Heart right ventricle (tissue), 16 donors: ENCODE measurements at regions not wholly inside any gene's neighbourhood (a gene's known extent, or its start where the extent isn't known, plus 50 kb on each side); places are given as distances from the start of the nearest gene placed in this dataset.

Source experiments
- ATAC-seq, 8 donors: fragments of 200-7000 bp; cut with Tn5 transposase; one replicate each; pipeline ENCODE4 v1.9.1; 2020; ENCODE audit warnings: mild to moderate bottlenecking in 8 of 8, moderate library complexity in 8 of 8, moderate number of reproducible peaks in 1 of 8
- DNase-seq, 2 donors: peaks; one replicate each; pipeline ENCODE4 v3.0.0-alpha.2; 2020
- H3K27ac ChIP-seq, 10 donors: fragments of 200-600 bp; sonication (generic) in 2 of 10; one replicate each; pipeline versions ENCODE4 v1.5.0 to v1.8.0; 2020 to 2022; ENCODE audit warnings: mild to moderate bottlenecking in 3 of 10
- H3K27me3 ChIP-seq, 7 donors: fragments of 200-600 bp; one replicate each; pipeline ENCODE4 v1.8.0; 2021 to 2022; ENCODE audit warnings: mild to moderate bottlenecking in 2 of 7
- H3K36me3 ChIP-seq, 9 donors: fragments of 200-600 bp; sonication (generic) in 1 of 9; one replicate each; pipeline versions ENCODE4 v1.5.0 to v1.8.0; 2020 to 2022; ENCODE audit warnings: mild to moderate bottlenecking in 2 of 9
- H3K4me1 ChIP-seq, 9 donors: fragments of 200-600 bp; sonication (generic) in 1 of 9; one replicate each; pipeline versions ENCODE4 v1.5.0 to v1.8.0; 2020 to 2022; ENCODE audit warnings: mild to moderate bottlenecking in 4 of 9
- H3K4me3 ChIP-seq, 10 donors: fragments of 200-600 bp; sonication (generic) in 2 of 10; one replicate each; pipeline versions ENCODE4 v1.5.0 to v1.8.0; 2020 to 2022; ENCODE audit warnings: mild to moderate bottlenecking in 7 of 10, moderate library complexity in 2 of 10
- H3K9me3 ChIP-seq, 11 donors: fragments of 200-600 bp in 10 of 11; sonication (generic) in 2 of 11; one replicate each; pipeline versions ENCODE4 v1.5.0 to v1.8.0; 2013 to 2022; ENCODE audit warnings: mild to moderate bottlenecking in 2 of 11, control low read depth in 1 of 11, moderate library complexity in 1 of 11
- WGBS, 2 donors: extraction: QIAGEN DNeasy Blood & Tissue Kit; methylation state at CpG; one replicate each; pipeline ENCODE4 v1.1.7; 2013; ENCODE audit warnings: inconsistent platforms in 1 of 2; 5-methylcytosine and 5-hydroxymethylcytosine counted together
- intact Hi-C, 10 donors: fragments of 100-400 bp; cut with DNase I; formaldehyde crosslinking; loops; one replicate each; pipeline versions ENCODE4 v1.11.1 to v1.14.2; 2022
- TF ChIP-seq, protein P1 (sequence below), 9 donors: fragments of 200-600 bp; sonication (generic) in 2 of 9; IDR thresholded peaks; one replicate each; pipeline versions ENCODE4 v1.5.0 to v1.8.0; 2021 to 2022; ENCODE audit warnings: antibody characterized with exemption in 9 of 9, mild to moderate bottlenecking in 5 of 9, moderate library complexity in 1 of 9
- donor health status: Arrhythmogenic right ventricular cardiomyopathy.
- donor health status: ischemic (EF 13 %, LVEDD 7.1; RV severe dilation, severe dysfunction).
- donor health status: healthy with polysubstance abuse.
- donor health status: DM: no; HTN: yes; CAD: no.
- donor health status: DM: no; HTN: no; CAD: no.
- donor health status: ischemic (EF 25% LVEDD 6.9; RV normal size, moderate dysfunction).
- donor health status: ischemic (EF 25% LVEDD 5.7; RV mildly dilated, moderate dysfunction).
- donor health status: healthy.
- donor health status: DM: yes; HTN: yes; CAD: no.
- donor health status: Ischemic cardiomyopathy.
- donor health status: ischemic (EF 35%, LVEDD 5.7; RV mildly dilated, moderate dysfunction).
- donor health status: nonischemic (EF 11% LVEDD 7.7; RV severe dilation, severe dysfunction).
- donor health status: DM: yes; HTN: yes; CAD: no.
- donor health status: PGD.
- donor health status: ischemic (EF 29% LVEDD 5.4; RV normal size, mild dysfunction).
- donor health status: nonischemic (EF 23%, LVEDD 6.1; RV moderate dilation, normal function).

DNA sequence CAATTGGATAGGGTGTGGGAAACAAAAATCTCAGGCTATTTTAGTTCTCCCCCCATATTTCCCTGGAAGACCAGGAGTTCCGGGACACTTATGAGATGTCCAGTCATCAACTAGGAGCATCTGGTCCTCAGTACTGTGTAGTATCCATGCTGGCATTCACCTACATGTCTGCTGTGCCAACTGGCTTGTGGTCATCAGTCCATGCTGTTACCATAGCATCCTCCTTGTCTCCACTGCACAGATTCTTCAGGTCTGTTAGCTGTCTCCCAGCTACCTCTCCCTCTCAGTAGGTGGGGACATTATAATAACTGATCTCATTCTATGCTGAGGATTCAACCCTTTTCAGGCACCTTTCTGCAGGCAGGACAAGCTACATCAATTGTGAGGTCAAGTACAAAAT is 302.9 kb downstream of the BARHL2 start:
- DNase-seq (no peak), ATAC-seq (no peak)
- TF ChIP-seq, protein P1, sequence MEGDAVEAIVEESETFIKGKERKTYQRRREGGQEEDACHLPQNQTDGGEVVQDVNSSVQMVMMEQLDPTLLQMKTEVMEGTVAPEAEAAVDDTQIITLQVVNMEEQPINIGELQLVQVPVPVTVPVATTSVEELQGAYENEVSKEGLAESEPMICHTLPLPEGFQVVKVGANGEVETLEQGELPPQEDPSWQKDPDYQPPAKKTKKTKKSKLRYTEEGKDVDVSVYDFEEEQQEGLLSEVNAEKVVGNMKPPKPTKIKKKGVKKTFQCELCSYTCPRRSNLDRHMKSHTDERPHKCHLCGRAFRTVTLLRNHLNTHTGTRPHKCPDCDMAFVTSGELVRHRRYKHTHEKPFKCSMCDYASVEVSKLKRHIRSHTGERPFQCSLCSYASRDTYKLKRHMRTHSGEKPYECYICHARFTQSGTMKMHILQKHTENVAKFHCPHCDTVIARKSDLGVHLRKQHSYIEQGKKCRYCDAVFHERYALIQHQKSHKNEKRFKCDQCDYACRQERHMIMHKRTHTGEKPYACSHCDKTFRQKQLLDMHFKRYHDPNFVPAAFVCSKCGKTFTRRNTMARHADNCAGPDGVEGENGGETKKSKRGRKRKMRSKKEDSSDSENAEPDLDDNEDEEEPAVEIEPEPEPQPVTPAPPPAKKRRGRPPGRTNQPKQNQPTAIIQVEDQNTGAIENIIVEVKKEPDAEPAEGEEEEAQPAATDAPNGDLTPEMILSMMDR (IDR thresholded peaks at IDR 0.05) = no peak
- Histone ChIP-seq H3K27ac (no peak overlapping the region), H3K27me3 (no peaks in the 10 kb centered on the region), H3K4me1 (no peaks in the 10 kb centered on the region), H3K4me3 (no peak overlapping the region), H3K36me3 (no peaks in the 10 kb centered on the region), H3K9me3 (peaks cover 0 to 18% (median 6%) of the 10 kb centered on the region in 11 donors)
- intact Hi-C loops = no loop called here
- WGBS, 2 donors = 88 to 95% methylated on average over 1 of the region's 1 CpG

GRCh38 chr1:90413519-90413918 is 303.6 kb downstream of the BARHL2 start:
- intact Hi-C loops = no loop called here
- DNase-seq (no peak), ATAC-seq (no peak)
- Histone ChIP-seq H3K36me3 (no peaks in the 10 kb centered on the region), H3K9me3 (peaks cover 0 to 18% (median 6%) of the 10 kb centered on the region in 11 donors), H3K27me3 (no peaks in the 10 kb centered on the region), H3K27ac (no peak overlapping the region), H3K4me1 (no peaks in the 10 kb centered on the region), H3K4me3 (no peak overlapping the region)
- 88 to 89% methylated on average over 3 of the region's 3 CpGs for WGBS, 2 donors
- TF ChIP-seq, protein P1 (IDR thresholded peaks at IDR 0.05) = no peak

- TF ChIP-seq, protein P1 (IDR thresholded peaks at IDR 0.05) = no peak
- Histone ChIP-seq H3K4me3 (no peak overlapping the region), H3K36me3 (no peaks in the 10 kb centered on the region), H3K4me1 (no peaks in the 10 kb centered on the region), H3K9me3 (peaks cover 0 to 18% (median 6%) of the 10 kb centered on the region in 11 donors), H3K27ac (no peak overlapping the region), H3K27me3 (no peaks in the 10 kb centered on the region)
- intact Hi-C loops = no loop called here
- no peak for DNase-seq
- ATAC-seq = no peak
- WGBS, 2 donors = 69 to 76% methylated on average over 2 of the region's 2 CpGs
These were observed 304.5 kb downstream of the BARHL2 start for GRCh38 chr1:90412563-90412962.

DNA sequence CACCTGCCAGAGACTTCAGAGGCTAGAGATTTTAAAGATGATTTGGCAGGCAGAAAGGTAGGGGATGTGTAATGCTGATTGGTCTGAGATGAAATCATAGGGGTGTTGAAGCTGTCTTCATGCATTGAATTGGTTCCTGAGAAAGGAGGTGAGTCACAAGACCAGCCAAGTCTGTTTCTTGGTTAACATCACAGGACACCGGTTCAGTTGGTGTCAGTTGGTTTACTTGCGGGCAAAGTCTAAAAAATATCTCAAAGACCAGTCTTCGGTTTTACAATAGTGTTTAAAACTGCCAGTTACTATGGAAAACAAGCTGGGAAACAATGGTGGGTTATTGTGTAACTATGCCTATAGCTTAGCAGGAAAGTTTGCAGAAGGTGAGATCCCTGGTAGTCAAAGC is 305.9 kb downstream of the BARHL2 start:
- Histone ChIP-seq H3K27ac (no peak overlapping the region), H3K4me1 (no peaks in the 10 kb centered on the region), H3K36me3 (no peaks in the 10 kb centered on the region), H3K9me3 (peaks cover 0 to 12% (median 4%) of the 10 kb centered on the region in 11 donors), H3K27me3 (no peaks in the 10 kb centered on the region), H3K4me3 (no peak overlapping the region)
- DNase-seq = no peak
- TF ChIP-seq, protein P1 (IDR thresholded peaks at IDR 0.05) = no peak
- intact Hi-C loops = no loop called here
- 65 to 74% methylated on average over 3 of the region's 3 CpGs for WGBS, 2 donors
- no peak for ATAC-seq
